GM23248 (cell line): ENCODE measurements at regions not wholly inside any gene's neighbourhood (a gene's known extent, or its start where the extent isn't known, plus 50 kb on each side); places are given as distances from the start of the nearest gene placed in this dataset.

Experiments used
- DNase-seq: peaks from one replicate; pipeline ENCODE4 v3.0.0-alpha.2; 2015
- H2AFZ ChIP-seq: fragments of 200-600 bp; sonication (generic); 2 replicates; pipeline ENCODE4 v1.6.1; 2016; ENCODE audit warnings: antibody characterized with exemption
- H3F3A ChIP-seq: fragments of 200-600 bp; sonication (generic); 2 replicates; pipeline ENCODE4 v1.6.1; 2016; ENCODE audit warnings: mild to moderate bottlenecking, antibody characterized with exemption, mixed run types; ENCODE audit not compliant: insufficient read depth
- H3K27ac ChIP-seq: fragments of 200-600 bp; sonication (generic); 2 replicates; pipeline ENCODE4 v1.5.1; 2016; ENCODE audit warnings: mild to moderate bottlenecking
- H3K27me3 ChIP-seq: fragments of 200-600 bp; sonication (generic); replicated peaks from 2 replicates; pipeline ENCODE4 v1.6.1; 2016; ENCODE audit warnings: mild to moderate bottlenecking; ENCODE audit not compliant: insufficient read depth
- H3K36me3 ChIP-seq: fragments of 200-600 bp; sonication (generic); 2 replicates; pipeline ENCODE4 v1.6.1; 2016; ENCODE audit warnings: low read depth, mild to moderate bottlenecking
- H3K4me1 ChIP-seq: fragments of 200-600 bp; sonication (generic); 2 replicates; pipeline ENCODE4 v1.6.1; 2016; ENCODE audit warnings: mild to moderate bottlenecking; ENCODE audit not compliant: insufficient read depth
- H3K4me2 ChIP-seq: fragments of 200-600 bp; sonication (generic); one replicate; pipeline ENCODE4 v1.6.1; 2016; ENCODE audit warnings: mild to moderate bottlenecking; ENCODE audit not compliant: unreplicated experiment
- H3K4me3 ChIP-seq: fragments of 200-600 bp; sonication (generic); 2 replicates; pipeline ENCODE4 v1.5.1; 2016; ENCODE audit warnings: mild to moderate bottlenecking
- H3K79me2 ChIP-seq: fragments of 200-600 bp; sonication (generic); 2 replicates; pipeline ENCODE4 v1.6.1; 2016; ENCODE audit warnings: mild to moderate bottlenecking; ENCODE audit not compliant: insufficient read depth
- H3K9ac ChIP-seq: fragments of 200-600 bp; sonication (generic); 2 replicates; pipeline ENCODE4 v1.6.1; 2016; ENCODE audit warnings: mild to moderate bottlenecking
- H3K9me2 ChIP-seq: fragments of 200-600 bp; sonication (generic); 2 replicates; pipeline ENCODE4 v1.6.1; 2016; ENCODE audit warnings: mixed run types, mild to moderate bottlenecking, moderate library complexity; ENCODE audit not compliant: insufficient read depth
- H3K9me3 ChIP-seq: fragments of 200-600 bp; sonication (generic); one replicate; pipeline ENCODE4 v1.6.1; 2017; ENCODE audit warnings: low read depth
- H4K20me1 ChIP-seq: fragments of 200-600 bp; sonication (generic); 2 replicates; pipeline ENCODE4 v1.6.0; 2016; ENCODE audit not compliant: insufficient read depth
- EZH2 ChIP-seq: fragments of 200-600 bp; sonication (generic); IDR thresholded peaks from 2 replicates; pipeline ENCODE4 v1.6.1; 2018; ENCODE audit warnings: antibody characterized with exemption, mild to moderate bottlenecking; ENCODE audit not compliant: insufficient read depth, poor library complexity, severe bottlenecking
- EZH2phosphoT487 ChIP-seq: fragments of 200-600 bp; sonication (generic); IDR thresholded peaks from 2 replicates; pipeline ENCODE4 v1.6.1; 2018; ENCODE audit warnings: antibody characterized with exemption, moderate library complexity, mild to moderate bottlenecking, low read depth; ENCODE audit not compliant: insufficient read depth
- whole genome bisulfite sequencing, 2 experiments: methylation state at CpG; one replicate each; pipeline ENCODE4 v1.1.6; 2015 to 2017; ENCODE audit warnings: low lambda C conversion rate in 2 of 2, low coverage in 1 of 2; ENCODE audit errors: missing lambda C conversion rate in 2 of 2; 5-methylcytosine and 5-hydroxymethylcytosine counted together
- in situ Hi-C: fragments of 300-500 bp; cut with MboI; formaldehyde crosslinking; loops from 2 replicates; pipeline ENCODE4 v1.15.0; 2020

DNA sequence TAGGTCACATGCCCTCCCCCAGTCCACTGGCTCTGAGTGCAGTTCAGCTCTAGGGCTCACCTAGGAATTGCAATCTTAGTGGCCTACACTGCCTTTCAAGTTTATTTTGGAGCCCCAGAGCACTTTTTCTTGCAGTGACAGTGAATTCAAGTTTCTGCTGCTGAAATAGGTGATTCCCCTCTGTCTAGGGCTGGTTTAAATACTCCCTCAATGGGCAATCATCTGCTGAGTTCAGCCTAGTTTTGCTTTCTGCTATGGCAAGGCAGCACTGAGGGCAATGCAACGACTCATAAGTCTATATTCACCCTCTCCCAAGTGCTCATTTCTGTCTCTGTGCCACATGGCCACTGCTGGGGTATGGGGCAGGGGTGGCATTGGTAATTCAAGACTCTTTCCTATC, 472.6 kb upstream of the RGS18 start:
- H3K27ac ChIP-seq = no peak overlapping the region
- H2AFZ ChIP-seq = no peak overlapping the region
- no peaks in the 10 kb centered on the region for H3F3A ChIP-seq
- H3K27me3 ChIP-seq = no peaks in the 10 kb centered on the region
- no peak overlapping the region for H3K4me3 ChIP-seq
- in situ Hi-C loops = no loop called here
- H3K4me2 ChIP-seq = no peak overlapping the region
- no peaks in the 10 kb centered on the region for H3K4me1 ChIP-seq
- no peaks in the 10 kb centered on the region for H3K9me2 ChIP-seq
- DNase-seq = no peak
- H3K9me3 ChIP-seq = no peaks in the 10 kb centered on the region
- 0 to 13% methylated on average over 1 of the region's 1 CpG for WGBS, 2 experiments
- H4K20me1 ChIP-seq = no peaks in the 10 kb centered on the region
- H3K9ac ChIP-seq = no peak overlapping the region
- no peak for TF ChIP-seq EZH2phosphoT487
- no peak for TF ChIP-seq EZH2
- H3K36me3 ChIP-seq = no peaks in the 10 kb centered on the region
- no peaks in the 10 kb centered on the region for H3K79me2 ChIP-seq

DNA sequence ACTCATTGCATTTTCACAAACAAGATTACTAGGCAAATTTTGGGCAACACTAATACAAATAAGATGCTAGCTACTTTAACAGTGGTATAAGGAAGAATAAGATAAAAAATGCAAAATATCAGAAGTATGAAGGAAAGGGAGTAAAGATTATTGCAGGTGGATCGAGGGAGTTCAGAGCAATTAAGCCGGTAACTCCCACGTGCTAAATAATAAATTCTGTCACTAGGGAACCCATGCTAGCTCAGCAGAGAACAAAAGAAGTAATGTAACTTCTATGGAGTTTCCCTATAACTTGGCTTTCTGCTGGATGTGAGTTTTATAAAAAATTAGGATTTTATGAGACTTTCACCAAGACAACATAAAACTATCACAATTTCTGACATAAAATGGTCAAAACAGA, 470.5 kb upstream of the RGS18 start:
- no peaks in the 10 kb centered on the region for H4K20me1 ChIP-seq
- no peak overlapping the region for H3K4me3 ChIP-seq
- in situ Hi-C loops = no loop called here
- H3K9ac ChIP-seq = no peak overlapping the region
- no peak overlapping the region for H3K4me2 ChIP-seq
- H3K9me2 ChIP-seq = no peaks in the 10 kb centered on the region
- H3K36me3 ChIP-seq = no peaks in the 10 kb centered on the region
- no peaks in the 10 kb centered on the region for H3K79me2 ChIP-seq
- no peak for TF ChIP-seq EZH2phosphoT487
- TF ChIP-seq EZH2 = no peak
- H3K27me3 ChIP-seq = no peaks in the 10 kb centered on the region
- no peaks in the 10 kb centered on the region for H3K4me1 ChIP-seq
- H3K27ac ChIP-seq = no peak overlapping the region
- no peaks in the 10 kb centered on the region for H3F3A ChIP-seq
- no peak for DNase-seq
- H2AFZ ChIP-seq = no peak overlapping the region
- H3K9me3 ChIP-seq = no peaks in the 10 kb centered on the region
- WGBS, 2 experiments = 19 to 26% methylated on average over 3 of the region's 3 CpGs

DNA sequence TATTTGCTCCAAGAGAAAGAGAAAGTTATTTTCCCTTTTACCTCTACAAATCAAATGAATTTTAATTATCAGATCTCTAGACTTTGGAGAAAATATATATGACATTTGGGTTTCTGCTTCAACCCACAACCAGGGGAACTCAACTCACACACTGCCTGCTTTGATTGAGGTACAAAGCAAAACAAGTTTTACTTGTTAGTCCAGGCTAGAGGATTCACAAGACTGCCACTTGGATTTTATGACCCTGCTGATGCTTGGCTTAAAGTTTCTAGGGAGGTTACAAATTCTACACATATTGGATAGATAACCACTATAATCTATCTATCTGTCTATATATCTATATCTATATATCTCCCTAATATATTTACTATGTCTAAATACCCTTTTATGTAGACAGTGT, 467.3 kb upstream of the RGS18 start:
- no peaks in the 10 kb centered on the region for H3K36me3 ChIP-seq

DNA sequence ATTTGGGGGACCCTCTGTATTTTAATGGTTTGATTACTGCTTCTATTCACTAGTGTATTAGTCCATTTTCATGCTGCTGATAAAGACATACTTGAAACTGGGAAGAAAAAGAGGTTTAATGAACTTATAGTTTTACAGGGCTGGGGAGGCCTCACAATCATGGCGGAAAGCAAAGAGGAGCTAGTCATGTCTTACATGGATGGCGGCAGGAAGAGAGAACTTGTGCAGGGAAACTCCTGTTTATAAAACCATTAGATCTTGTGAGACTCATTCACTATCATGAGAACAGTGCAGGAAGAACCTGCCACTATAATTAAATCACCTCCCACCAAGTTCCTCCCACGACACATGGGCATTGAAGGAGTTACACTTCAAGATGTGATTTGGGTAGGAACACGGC, 464.5 kb upstream of the RGS18 start:
- no peak overlapping the region for H3K9ac ChIP-seq
- H3K27me3 ChIP-seq = no peaks in the 10 kb centered on the region
- H3F3A ChIP-seq = no peaks in the 10 kb centered on the region
- no peaks in the 10 kb centered on the region for H4K20me1 ChIP-seq
- H3K79me2 ChIP-seq = no peaks in the 10 kb centered on the region
- DNase-seq = no peak
- no peaks in the 10 kb centered on the region for H3K36me3 ChIP-seq
- no peak overlapping the region for H2AFZ ChIP-seq
- no peaks in the 10 kb centered on the region for H3K4me1 ChIP-seq
- 24 to 27% methylated on average over 4 of the region's 4 CpGs for WGBS, 2 experiments
- in situ Hi-C loops = no loop called here
- H3K9me3 ChIP-seq = no peaks in the 10 kb centered on the region
- TF ChIP-seq EZH2 = no peak
- TF ChIP-seq EZH2phosphoT487 = no peak
- no peak overlapping the region for H3K4me3 ChIP-seq
- H3K4me2 ChIP-seq = no peak overlapping the region
- H3K9me2 ChIP-seq = no peaks in the 10 kb centered on the region
- H3K27ac ChIP-seq = no peak overlapping the region

More for the DNA sequence above, 467.3 kb upstream of the RGS18 start:
- Histone ChIP-seq H3K27ac (no peak overlapping the region), H4K20me1 (no peaks in the 10 kb centered on the region), H3K4me3 (no peak overlapping the region), H3K27me3 (no peaks in the 10 kb centered on the region), H3K79me2 (no peaks in the 10 kb centered on the region), H3K9ac (no peak overlapping the region), H2AFZ (no peak overlapping the region), H3K9me2 (no peaks in the 10 kb centered on the region), H3F3A (no peaks in the 10 kb centered on the region), H3K4me1 (no peaks in the 10 kb centered on the region), H3K4me2 (no peak overlapping the region), H3K9me3 (no peaks in the 10 kb centered on the region)
- no peak for DNase-seq
- TF ChIP-seq EZH2phosphoT487 (no peak), EZH2 (no peak)
- in situ Hi-C loops = no loop called here

DNA sequence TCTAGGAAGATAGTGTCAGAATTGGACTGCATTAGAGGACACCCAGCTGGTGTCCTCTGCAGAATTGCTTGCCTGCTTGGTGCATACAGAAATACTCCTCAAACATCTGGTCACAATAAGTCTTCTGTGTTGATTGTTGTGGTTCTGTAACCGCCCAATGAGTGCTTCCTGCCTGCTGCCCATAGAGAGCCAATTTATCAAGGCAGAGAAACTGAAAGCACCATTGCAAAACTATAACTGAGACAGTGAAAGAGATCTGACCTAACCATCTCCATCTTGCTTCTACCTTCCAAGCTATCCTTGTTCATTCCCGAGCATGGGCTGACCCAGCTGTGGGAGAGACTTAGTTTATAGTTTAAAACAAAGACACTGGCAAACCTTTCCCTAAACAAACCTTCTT, 462.4 kb upstream of the RGS18 start:
- no peak overlapping the region for H3K4me2 ChIP-seq
- H3K27ac ChIP-seq = no peak overlapping the region
- in situ Hi-C loops = no loop called here
- no peaks in the 10 kb centered on the region for H3F3A ChIP-seq
- H4K20me1 ChIP-seq = no peaks in the 10 kb centered on the region
- no peak for DNase-seq
- no peak for TF ChIP-seq EZH2
- no peak for TF ChIP-seq EZH2phosphoT487
- H3K4me1 ChIP-seq = no peaks in the 10 kb centered on the region
- H3K9ac ChIP-seq = no peak overlapping the region
- no peak overlapping the region for H2AFZ ChIP-seq
- peaks cover 4% of the 10 kb centered on the region for H3K9me3 ChIP-seq
- no peaks in the 10 kb centered on the region for H3K9me2 ChIP-seq
- WGBS, 2 experiments = 0 to 2% methylated on average over 2 of the region's 2 CpGs
- H3K79me2 ChIP-seq = no peaks in the 10 kb centered on the region
- no peaks in the 10 kb centered on the region for H3K36me3 ChIP-seq
- no peak overlapping the region for H3K4me3 ChIP-seq
- H3K27me3 ChIP-seq = no peaks in the 10 kb centered on the region
